Body of pancreas (tissue), 4 donors: ENCODE measurements at regions not wholly inside any gene's neighbourhood (a gene's known extent, or its start where the extent isn't known, plus 50 kb on each side); places are given as distances from the start of the nearest gene placed in this dataset.

ENCODE experiments used
- ATAC-seq: fragments of 150-250 bp; one replicate; pipeline ENCODE4 v1.9.1; 2016
- DNase-seq, 4 donors: peaks; one replicate each; pipeline ENCODE4 v3.0.0-alpha.2; 2019
- H3K27ac ChIP-seq, 4 donors: fragments of 200-600 bp; sonication (generic); 1 replicate in 3 of 4; 2 replicates in 1 of 4; pipeline versions ENCODE4 v1.5.1 to v1.6.1; 2016 to 2019; ENCODE audit warnings: mild to moderate bottlenecking in 1 of 4, mixed read lengths in 1 of 4, moderate library complexity in 1 of 4
- H3K27me3 ChIP-seq, 2 donors: fragments of 200-600 bp; sonication (generic); one replicate each; pipeline ENCODE4 v1.6.0; 2016; ENCODE audit warnings: mild to moderate bottlenecking in 1 of 2
- H3K36me3 ChIP-seq, 2 donors: fragments of 200-600 bp; sonication (generic); replicated peaks in 1 of 2; 2 replicates each; pipeline ENCODE4 v1.5.1; 2016; ENCODE audit warnings: low read depth in 2 of 2; ENCODE audit not compliant: insufficient read depth in 1 of 2
- H3K4me1 ChIP-seq: fragments of 200-600 bp; sonication (generic); one replicate; pipeline ENCODE4 v1.6.0; 2016
- H3K4me3 ChIP-seq, 2 donors: fragments of 200-600 bp; sonication (generic); 1 replicate in 1 of 2; 2 replicates in 1 of 2; pipeline ENCODE4 v1.5.1; 2016 to 2019
- H3K9me3 ChIP-seq, 3 donors: fragments of 200-600 bp; sonication (generic); 1 replicate in 2 of 3; 2 replicates in 1 of 3; pipeline ENCODE4 v1.5.1; 2016
- POLR2A ChIP-seq, 3 donors: fragments of 450-650 bp; IDR thresholded peaks; one replicate each; pipeline ENCODE4 v1.6.1; 2016; ENCODE audit warnings: antibody characterized with exemption in 3 of 3, mild to moderate bottlenecking in 2 of 3
- WGBS, 2 donors: methylation state at CpG; one replicate each; pipeline ENCODE4 v1.1.5; 2017; 5-methylcytosine and 5-hydroxymethylcytosine counted together
- intact Hi-C: fragments of 100-400 bp; cut with DNase I; formaldehyde crosslinking; loops from one replicate; pipeline ENCODE4 v1.15.1; 2023
- TF ChIP-seq, protein P1 (sequence below), 7 experiments: fragments of 450-650 bp in 4 of 7; fragments of 200-600 bp in 3 of 7; sonication (generic) in 3 of 7; IDR thresholded peaks; one replicate each; pipeline ENCODE4 v1.5.1; 2016 to 2019; ENCODE audit warnings: antibody characterized with exemption in 7 of 7

- Histone ChIP-seq H3K4me3 (no peak overlapping the region), H3K27ac (no peak overlapping the region), H3K27me3 (no peaks in the 10 kb centered on the region), H3K36me3 (no peaks in the 10 kb centered on the region), H3K4me1 (no peaks in the 10 kb centered on the region), H3K9me3 (no peaks in the 10 kb centered on the region)
- no peak for TF ChIP-seq POLR2A (IDR thresholded peaks at IDR 0.05)
- TF ChIP-seq, protein P1, sequence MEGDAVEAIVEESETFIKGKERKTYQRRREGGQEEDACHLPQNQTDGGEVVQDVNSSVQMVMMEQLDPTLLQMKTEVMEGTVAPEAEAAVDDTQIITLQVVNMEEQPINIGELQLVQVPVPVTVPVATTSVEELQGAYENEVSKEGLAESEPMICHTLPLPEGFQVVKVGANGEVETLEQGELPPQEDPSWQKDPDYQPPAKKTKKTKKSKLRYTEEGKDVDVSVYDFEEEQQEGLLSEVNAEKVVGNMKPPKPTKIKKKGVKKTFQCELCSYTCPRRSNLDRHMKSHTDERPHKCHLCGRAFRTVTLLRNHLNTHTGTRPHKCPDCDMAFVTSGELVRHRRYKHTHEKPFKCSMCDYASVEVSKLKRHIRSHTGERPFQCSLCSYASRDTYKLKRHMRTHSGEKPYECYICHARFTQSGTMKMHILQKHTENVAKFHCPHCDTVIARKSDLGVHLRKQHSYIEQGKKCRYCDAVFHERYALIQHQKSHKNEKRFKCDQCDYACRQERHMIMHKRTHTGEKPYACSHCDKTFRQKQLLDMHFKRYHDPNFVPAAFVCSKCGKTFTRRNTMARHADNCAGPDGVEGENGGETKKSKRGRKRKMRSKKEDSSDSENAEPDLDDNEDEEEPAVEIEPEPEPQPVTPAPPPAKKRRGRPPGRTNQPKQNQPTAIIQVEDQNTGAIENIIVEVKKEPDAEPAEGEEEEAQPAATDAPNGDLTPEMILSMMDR (IDR thresholded peaks at IDR 0.05): no peak
- WGBS, 2 donors: 64 to 66% methylated on average over 5 of the region's 5 CpGs
- DNase-seq (no peak), ATAC-seq (no peak)
- intact Hi-C loops: no loop called here
Measured at GRCh38 chr5:72569408-72569944, 62.3 kb upstream of the ZNF366 start.

GRCh38 chr5:72566746-72567145 is 59.5 kb upstream of the ZNF366 start:
- intact Hi-C loops: no loop called here
- no peaks in the 10 kb centered on the region for H3K36me3 ChIP-seq
- no peak for DNase-seq
- no peaks in the 10 kb centered on the region for H3K27me3 ChIP-seq
- no peaks in the 10 kb centered on the region for H3K4me1 ChIP-seq
- H3K9me3 ChIP-seq: no peaks in the 10 kb centered on the region
- H3K4me3 ChIP-seq: no peak overlapping the region
- 73 to 87% methylated on average over 1 of the region's 1 CpG for WGBS, 2 donors
- TF ChIP-seq, protein P1 (IDR thresholded peaks at IDR 0.05): no peak
- TF ChIP-seq POLR2A (IDR thresholded peaks at IDR 0.05): no peak
- no peak overlapping the region for H3K27ac ChIP-seq
- no peak for ATAC-seq

DNA sequence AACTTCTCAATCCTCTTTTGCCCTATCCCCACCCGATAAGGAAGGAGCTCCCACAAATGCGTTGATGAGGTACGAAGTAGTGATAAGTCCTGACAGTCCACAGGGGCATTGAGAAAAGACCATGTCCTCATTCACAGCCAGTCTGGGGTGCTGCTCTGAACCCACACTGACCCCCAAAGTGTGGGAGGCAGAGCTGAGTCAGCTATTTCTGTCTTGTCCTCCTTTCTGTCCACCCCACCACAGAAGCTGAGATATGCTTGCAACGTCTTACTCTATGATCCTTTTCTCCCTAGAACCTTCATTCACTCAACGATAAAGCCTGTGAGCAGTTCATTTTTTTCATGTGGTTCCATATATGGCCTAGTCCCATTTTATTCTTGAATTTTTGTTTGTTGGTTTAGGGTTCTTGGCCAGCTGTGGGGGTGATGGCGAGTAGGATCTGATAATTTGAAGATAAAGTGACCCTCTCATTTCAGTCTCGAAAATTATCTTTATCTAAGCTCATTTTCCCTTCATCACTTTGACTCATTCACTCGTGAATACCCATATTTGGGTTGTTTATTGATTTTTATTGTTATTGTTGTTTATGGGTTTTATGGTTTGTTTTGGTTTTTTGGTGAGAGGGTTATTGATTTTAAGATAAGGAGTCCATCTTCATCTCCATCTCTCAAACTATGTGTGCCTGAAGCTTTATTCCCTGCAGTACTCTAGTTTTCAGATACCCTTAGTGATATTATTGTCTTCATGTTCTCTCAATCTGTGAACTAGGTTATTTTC is 58.5 kb upstream of the ZNF366 start:
- intact Hi-C loops: no loop called here
- H3K36me3 ChIP-seq: no peaks in the 10 kb centered on the region

DNA sequence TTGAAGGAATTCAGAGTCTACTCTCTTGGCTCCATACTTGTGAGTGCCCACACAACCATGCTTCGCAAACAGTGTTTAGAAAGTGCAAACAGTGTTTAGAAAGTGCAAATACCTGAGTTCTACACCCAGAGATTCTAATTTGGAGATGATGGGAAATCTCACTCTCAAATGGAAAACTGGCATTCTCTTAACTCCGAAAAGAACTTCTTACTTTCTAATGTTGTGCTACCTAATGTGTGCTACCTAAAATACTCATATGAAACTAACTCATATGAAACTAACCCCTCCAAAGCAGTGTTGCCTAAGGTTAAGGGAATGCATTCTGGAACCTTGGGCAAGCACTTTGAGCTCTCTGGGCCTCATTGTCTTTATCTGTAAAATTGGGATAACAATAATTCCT is 55.5 kb upstream of the ZNF366 start:
- 82 to 97% methylated on average over 2 of the region's 2 CpGs for WGBS, 2 donors
- Histone ChIP-seq H3K27ac (no peak overlapping the region), H3K27me3 (no peaks in the 10 kb centered on the region), H3K36me3 (no peaks in the 10 kb centered on the region), H3K9me3 (no peaks in the 10 kb centered on the region), H3K4me1 (no peaks in the 10 kb centered on the region), H3K4me3 (no peak overlapping the region)
- intact Hi-C loops: no loop called here
- TF ChIP-seq, protein P1 (IDR thresholded peaks at IDR 0.05): no peak
- TF ChIP-seq POLR2A (IDR thresholded peaks at IDR 0.05): no peak
- ATAC-seq (no peak), DNase-seq (no peak)

More for the DNA sequence above, 58.5 kb upstream of the ZNF366 start:
- no peak for TF ChIP-seq POLR2A (IDR thresholded peaks at IDR 0.05)
- TF ChIP-seq, protein P1 (IDR thresholded peaks at IDR 0.05): no peak
- ATAC-seq (no peak), DNase-seq (no peak)
- WGBS, 2 donors: 77 to 84% methylated on average over 8 of the region's 8 CpGs
- no peak overlapping the region for H3K27ac ChIP-seq
- no peaks in the 10 kb centered on the region for H3K27me3 ChIP-seq
- no peaks in the 10 kb centered on the region for H3K9me3 ChIP-seq
- H3K4me1 ChIP-seq: no peaks in the 10 kb centered on the region
- H3K4me3 ChIP-seq: no peak overlapping the region
